T-helper 17 cell (primary cell): ENCODE measurements at regions not wholly inside any gene's neighbourhood (a gene's known extent, or its start where the extent isn't known, plus 50 kb on each side); places are given as distances from the start of the nearest gene placed in this dataset.
"Not testable (repeated sequence)": the region's sequence is repeated elsewhere in the genome, so short reads cannot be mapped to it uniquely, and the experiment has no call there.

Experiments
- ATAC-seq: fragments of 150-1000 bp; cut with Tn5 transposase; 2 replicates; pipeline ENCODE4 v1.10.0; 2021; ENCODE audit warnings: mild to moderate bottlenecking, moderate library complexity
- DNase-seq, 3 donors: peaks; one replicate each; pipeline versions ENCODE4 v3.0.0 to v3.0.0-alpha.2; 2020 to 2021
- H3K9me3 ChIP-seq: one replicate; pipeline ENCODE4 v1.7.0; 2013; ENCODE audit warnings: low read length, mild to moderate bottlenecking; ENCODE audit not compliant: control insufficient read depth, poor library complexity, severe bottlenecking
- H3K27ac Mint-ChIP-seq: one replicate; pipeline ENCODE4 v1.8.0; 2022; ENCODE audit warnings: mild to moderate bottlenecking, moderate library complexity, mixed read lengths
- H3K27me3 Mint-ChIP-seq: one replicate; pipeline ENCODE4 v1.8.0; 2022; ENCODE audit warnings: mixed read lengths
- H3K36me3 Mint-ChIP-seq: one replicate; pipeline ENCODE4 v1.8.0; 2022; ENCODE audit warnings: low read depth, mixed read lengths
- H3K4me1 Mint-ChIP-seq: one replicate; pipeline ENCODE4 v1.8.0; 2022; ENCODE audit warnings: mild to moderate bottlenecking, mixed read lengths
- H3K4me3 Mint-ChIP-seq: one replicate; pipeline ENCODE4 v1.8.0; 2022; ENCODE audit warnings: mild to moderate bottlenecking, moderate library complexity, mixed read lengths

- DNase-seq: no peak
- no peaks in the 10 kb centered on the region for H3K27me3 Mint-ChIP-seq
- no peaks in the 10 kb centered on the region for H3K36me3 Mint-ChIP-seq
- H3K4me1 Mint-ChIP-seq: no peaks in the 10 kb centered on the region
- no peak for ATAC-seq
- no peak overlapping the region for H3K27ac Mint-ChIP-seq
- H3K9me3 ChIP-seq: no peaks in the 10 kb centered on the region
- H3K4me3 Mint-ChIP-seq: no peak overlapping the region
Measured at GRCh38 chrX:22589845-22590244, 317.1 kb downstream of the CBLL2 start.

- H3K27ac Mint-ChIP-seq: no peak overlapping the region
- no peaks in the 10 kb centered on the region for H3K36me3 Mint-ChIP-seq
- H3K4me3 Mint-ChIP-seq: no peak overlapping the region
- no peaks in the 10 kb centered on the region for H3K4me1 Mint-ChIP-seq
- H3K27me3 Mint-ChIP-seq: no peaks in the 10 kb centered on the region
- ATAC-seq (no peak), DNase-seq (no peak)
- no peaks in the 10 kb centered on the region for H3K9me3 ChIP-seq
Measured at GRCh38 chrX:22594766-22595165, 322.1 kb downstream of the CBLL2 start.

GRCh38 chrX:22603060-22603459 is 330.3 kb downstream of the CBLL2 start:
- no peak for DNase-seq
- no peak for ATAC-seq
- H3K27me3 Mint-ChIP-seq: no peaks in the 10 kb centered on the region
- no peak overlapping the region for H3K27ac Mint-ChIP-seq
- H3K36me3 Mint-ChIP-seq: no peaks in the 10 kb centered on the region
- H3K9me3 ChIP-seq: no peaks in the 10 kb centered on the region
- no peaks in the 10 kb centered on the region for H3K4me1 Mint-ChIP-seq
- H3K4me3 Mint-ChIP-seq: no peak overlapping the region

GRCh38 chrX:22609452-22609851 is 336.7 kb downstream of the CBLL2 start:
- not testable (repeated sequence) for H3K36me3 Mint-ChIP-seq, H3K4me1 Mint-ChIP-seq

GRCh38 chrX:22616867-22617266 is 344.2 kb downstream of the CBLL2 start:
- Mint-ChIP-seq H3K27ac (no peak overlapping the region), H3K4me3 (no peak overlapping the region), H3K27me3 (no peaks in the 10 kb centered on the region), H3K36me3 (no peaks in the 10 kb centered on the region), H3K4me1 (no peaks in the 10 kb centered on the region)
- no peak for ATAC-seq
- no peak for DNase-seq
- no peaks in the 10 kb centered on the region for H3K9me3 ChIP-seq

More at GRCh38 chrX:22609452-22609851, 336.7 kb downstream of the CBLL2 start:
- H3K4me3 Mint-ChIP-seq, H3K27me3 Mint-ChIP-seq, DNase-seq, ATAC-seq, H3K9me3 ChIP-seq, H3K27ac Mint-ChIP-seq: not testable (repeated sequence)

- Mint-ChIP-seq H3K36me3 (no peaks in the 10 kb centered on the region), H3K4me1 (no peaks in the 10 kb centered on the region), H3K27me3 (no peaks in the 10 kb centered on the region), H3K27ac (no peak overlapping the region), H3K4me3 (no peak overlapping the region)
- DNase-seq (no peak), ATAC-seq (no peak)
- no peaks in the 10 kb centered on the region for H3K9me3 ChIP-seq
Measured at GRCh38 chrX:22627576-22627975, 354.9 kb downstream of the CBLL2 start.

GRCh38 chrX:22628275-22628674 is 355.6 kb downstream of the CBLL2 start:
- no peaks in the 10 kb centered on the region for H3K27me3 Mint-ChIP-seq
- no peaks in the 10 kb centered on the region for H3K4me1 Mint-ChIP-seq
- DNase-seq (no peak), ATAC-seq (no peak)
- H3K4me3 Mint-ChIP-seq: no peak overlapping the region
- no peaks in the 10 kb centered on the region for H3K36me3 Mint-ChIP-seq
- H3K27ac Mint-ChIP-seq: no peak overlapping the region
- H3K9me3 ChIP-seq: no peaks in the 10 kb centered on the region

- no peak overlapping the region for H3K4me3 Mint-ChIP-seq
- DNase-seq: no peak
- H3K27me3 Mint-ChIP-seq: no peaks in the 10 kb centered on the region
- ATAC-seq: no peak
- H3K9me3 ChIP-seq: no peaks in the 10 kb centered on the region
- no peaks in the 10 kb centered on the region for H3K4me1 Mint-ChIP-seq
- H3K27ac Mint-ChIP-seq: no peak overlapping the region
- H3K36me3 Mint-ChIP-seq: no peaks in the 10 kb centered on the region
Measured at GRCh38 chrX:22629105-22629725, 356.5 kb downstream of the CBLL2 start.

GRCh38 chrX:22634083-22634482 is 361.4 kb downstream of the CBLL2 start:
- Mint-ChIP-seq H3K36me3 (no peaks in the 10 kb centered on the region), H3K4me3 (no peak overlapping the region), H3K4me1 (no peaks in the 10 kb centered on the region), H3K27ac (no peak overlapping the region), H3K27me3 (no peaks in the 10 kb centered on the region)
- H3K9me3 ChIP-seq: no peaks in the 10 kb centered on the region
- ATAC-seq (no peak), DNase-seq (no peak)

- H3K4me1 Mint-ChIP-seq: no peaks in the 10 kb centered on the region
- H3K27me3 Mint-ChIP-seq: no peaks in the 10 kb centered on the region
- DNase-seq: no peak
- ATAC-seq: no peak
- H3K27ac Mint-ChIP-seq: no peak overlapping the region
- no peaks in the 10 kb centered on the region for H3K36me3 Mint-ChIP-seq
- H3K4me3 Mint-ChIP-seq: no peak overlapping the region
- no peaks in the 10 kb centered on the region for H3K9me3 ChIP-seq
Measured at GRCh38 chrX:22634751-22635150, 362.0 kb downstream of the CBLL2 start.

GRCh38 chrX:22648281-22648680 is 351.5 kb upstream of the DDX53 start:
- ATAC-seq: no peak
- no peak overlapping the region for H3K27ac Mint-ChIP-seq
- H3K4me1 Mint-ChIP-seq: no peaks in the 10 kb centered on the region
- H3K36me3 Mint-ChIP-seq: no peaks in the 10 kb centered on the region
- no peak overlapping the region for H3K4me3 Mint-ChIP-seq
- DNase-seq: no peak
- H3K9me3 ChIP-seq: no peaks in the 10 kb centered on the region
- no peaks in the 10 kb centered on the region for H3K27me3 Mint-ChIP-seq

- Mint-ChIP-seq H3K4me1 (no peaks in the 10 kb centered on the region), H3K27me3 (no peaks in the 10 kb centered on the region), H3K36me3 (no peaks in the 10 kb centered on the region), H3K4me3 (no peak overlapping the region), H3K27ac (no peak overlapping the region)
- no peaks in the 10 kb centered on the region for H3K9me3 ChIP-seq
- no peak for ATAC-seq
- DNase-seq: no peak
Measured at GRCh38 chrX:22650691-22651090, 349.1 kb upstream of the DDX53 start.

- H3K9me3 ChIP-seq: no peaks in the 10 kb centered on the region
- H3K27me3 Mint-ChIP-seq: no peaks in the 10 kb centered on the region
- no peaks in the 10 kb centered on the region for H3K4me1 Mint-ChIP-seq
- no peak overlapping the region for H3K27ac Mint-ChIP-seq
- ATAC-seq (no peak), DNase-seq (no peak)
- H3K4me3 Mint-ChIP-seq: no peak overlapping the region
- no peaks in the 10 kb centered on the region for H3K36me3 Mint-ChIP-seq
Measured at GRCh38 chrX:22652596-22652995, 347.2 kb upstream of the DDX53 start.

- ATAC-seq: no peak
- no peaks in the 10 kb centered on the region for H3K9me3 ChIP-seq
- Mint-ChIP-seq H3K4me1 (no peaks in the 10 kb centered on the region), H3K4me3 (no peak overlapping the region), H3K27me3 (no peaks in the 10 kb centered on the region), H3K27ac (no peak overlapping the region), H3K36me3 (no peaks in the 10 kb centered on the region)
- DNase-seq: no peak
Measured at GRCh38 chrX:22660756-22661155, 339.0 kb upstream of the DDX53 start.
